ENCODE measurements at regions not wholly inside any gene's neighbourhood (a gene's known extent, or its start where the extent isn't known, plus 50 kb on each side); places are given as distances from the start of the nearest gene placed in this dataset.
"Not testable (repeated sequence)": the region's sequence is repeated elsewhere in the genome, so short reads cannot be mapped to it uniquely, and the experiment has no call there.

- peak overlapping the region; percentile 59 for H3K27ac Mint-ChIP-seq
- no peaks in the 10 kb centered on the region for H3K9me3 Mint-ChIP-seq
- peaks cover 51% of the 10 kb centered on the region for H3K4me1 Mint-ChIP-seq (ENCODE audit: low read depth)
- H3K36me3 Mint-ChIP-seq (ENCODE audit: low read depth): no peaks in the 10 kb centered on the region
- peak overlapping the region; percentile 69 for H3K4me3 Mint-ChIP-seq
- H3K27me3 Mint-ChIP-seq: peaks cover 71% of the 10 kb centered on the region
Observed at GRCh38 chr20:25860531-25861150, 164.0 kb upstream of the ZNF337 start.

- H3K4me3 Mint-ChIP-seq: no peak overlapping the region
- H3K4me1 Mint-ChIP-seq (ENCODE audit: low read depth): peaks cover 44% of the 10 kb centered on the region
- H3K9me3 Mint-ChIP-seq: no peaks in the 10 kb centered on the region
- no peaks in the 10 kb centered on the region for H3K36me3 Mint-ChIP-seq (ENCODE audit: low read depth)
- no peak overlapping the region for H3K27ac Mint-ChIP-seq
- peaks cover 63% of the 10 kb centered on the region for H3K27me3 Mint-ChIP-seq
Observed at GRCh38 chr20:25859649-25860530, 163.2 kb upstream of the ZNF337 start.

GRCh38 chr20:25858495-25859425, 162.1 kb upstream of the ZNF337 start:
- Mint-ChIP-seq H3K4me1 (ENCODE audit: low read depth) (peaks cover 46% of the 10 kb centered on the region), H3K27me3 (peaks cover 54% of the 10 kb centered on the region), H3K4me3 (peak overlapping the region; percentile 12), H3K36me3 (ENCODE audit: low read depth) (no peaks in the 10 kb centered on the region), H3K27ac (peak overlapping the region; percentile 22), H3K9me3 (no peaks in the 10 kb centered on the region)

GRCh38 chr20:25857091-25857788, 160.6 kb upstream of the ZNF337 start:
- peaks cover 43% of the 10 kb centered on the region for H3K4me1 Mint-ChIP-seq (ENCODE audit: low read depth)
- not testable (repeated sequence) for H3K9me3 Mint-ChIP-seq; H3K36me3 Mint-ChIP-seq (ENCODE audit: low read depth); H3K27ac Mint-ChIP-seq; H3K4me3 Mint-ChIP-seq
- peaks cover 47% of the 10 kb centered on the region for H3K27me3 Mint-ChIP-seq

GRCh38 chr20:25856256-25856884, 159.7 kb upstream of the ZNF337 start:
- Mint-ChIP-seq H3K36me3 (ENCODE audit: low read depth) (no peaks in the 10 kb centered on the region), H3K4me1 (ENCODE audit: low read depth) (peaks cover 34% of the 10 kb centered on the region), H3K4me3 (no peak overlapping the region), H3K9me3 (no peaks in the 10 kb centered on the region), H3K27ac (no peak overlapping the region), H3K27me3 (peaks cover 41% of the 10 kb centered on the region)

GRCh38 chr20:25855451-25856156, 159.0 kb upstream of the ZNF337 start:
- H3K4me3 Mint-ChIP-seq; H3K27ac Mint-ChIP-seq; H3K9me3 Mint-ChIP-seq; H3K36me3 Mint-ChIP-seq (ENCODE audit: low read depth): not testable (repeated sequence)
- Mint-ChIP-seq H3K4me1 (ENCODE audit: low read depth) (peaks cover 27% of the 10 kb centered on the region), H3K27me3 (peaks cover 33% of the 10 kb centered on the region)

GRCh38 chr20:25854666-25855065, 158.0 kb upstream of the ZNF337 start:
- Mint-ChIP-seq H3K4me1 (ENCODE audit: low read depth) (peaks cover 23% of the 10 kb centered on the region), H3K27me3 (peaks cover 26% of the 10 kb centered on the region), H3K4me3 (peak overlapping the region; percentile 80)
- H3K9me3 Mint-ChIP-seq; H3K27ac Mint-ChIP-seq; H3K36me3 Mint-ChIP-seq (ENCODE audit: low read depth): not testable (repeated sequence)

GRCh38 chr20:25853718-25854388, 157.2 kb upstream of the ZNF337 start:
- Mint-ChIP-seq H3K27me3 (peaks cover 18% of the 10 kb centered on the region), H3K27ac (peak overlapping the region; percentile 69), H3K4me1 (ENCODE audit: low read depth) (peaks cover 18% of the 10 kb centered on the region), H3K4me3 (peak overlapping the region; percentile 80)
- H3K9me3 Mint-ChIP-seq; H3K36me3 Mint-ChIP-seq (ENCODE audit: low read depth): not testable (repeated sequence)

- H3K4me3 Mint-ChIP-seq: peak overlapping the region; percentile 80
- H3K9me3 Mint-ChIP-seq; H3K27ac Mint-ChIP-seq; H3K36me3 Mint-ChIP-seq (ENCODE audit: low read depth): not testable (repeated sequence)
- peaks cover 13% of the 10 kb centered on the region for H3K27me3 Mint-ChIP-seq
- peaks cover 18% of the 10 kb centered on the region for H3K4me1 Mint-ChIP-seq (ENCODE audit: low read depth)
Observed at GRCh38 chr20:25852968-25853717, 156.5 kb upstream of the ZNF337 start.

GRCh38 chr20:25850133-25850532, 153.5 kb upstream of the ZNF337 start:
- H3K9me3 Mint-ChIP-seq; H3K27me3 Mint-ChIP-seq; H3K27ac Mint-ChIP-seq; H3K36me3 Mint-ChIP-seq (ENCODE audit: low read depth); H3K4me3 Mint-ChIP-seq: not testable (repeated sequence)
- peaks cover 13% of the 10 kb centered on the region for H3K4me1 Mint-ChIP-seq (ENCODE audit: low read depth)

- no peak overlapping the region for H3K27ac Mint-ChIP-seq
- H3K4me3 Mint-ChIP-seq: no peak overlapping the region
- H3K27me3 Mint-ChIP-seq: peaks cover 3% of the 10 kb centered on the region
- H3K4me1 Mint-ChIP-seq (ENCODE audit: low read depth): peaks cover 4% of the 10 kb centered on the region
- no peaks in the 10 kb centered on the region for H3K36me3 Mint-ChIP-seq (ENCODE audit: low read depth)
- H3K9me3 Mint-ChIP-seq: no peaks in the 10 kb centered on the region
Observed at GRCh38 chr20:25848222-25848621, 151.6 kb upstream of the ZNF337 start.

GRCh38 chr20:25844640-25845039, 148.0 kb upstream of the ZNF337 start:
- not testable (repeated sequence) for H3K27ac Mint-ChIP-seq; H3K4me1 Mint-ChIP-seq (ENCODE audit: low read depth); H3K27me3 Mint-ChIP-seq; H3K36me3 Mint-ChIP-seq (ENCODE audit: low read depth); H3K9me3 Mint-ChIP-seq; H3K4me3 Mint-ChIP-seq

- H3K36me3 Mint-ChIP-seq (ENCODE audit: low read depth); H3K27me3 Mint-ChIP-seq; H3K9me3 Mint-ChIP-seq; H3K27ac Mint-ChIP-seq; H3K4me1 Mint-ChIP-seq (ENCODE audit: low read depth); H3K4me3 Mint-ChIP-seq: not testable (repeated sequence)
Observed at GRCh38 chr20:25813511-25813910, 116.9 kb upstream of the ZNF337 start.

All from stimulated activated naive CD8-positive, alpha-beta T cell treated with anti-CD3 and anti-CD28 coated beads, Interleukin-15, Interleukin-2, amounts not matched to agents 100 ng/mL and 50 ng/mL, for 24 hours (primary cell).